HUES48 (cell line): ENCODE measurements at regions not wholly inside any gene's neighbourhood (a gene's known extent, or its start where the extent isn't known, plus 50 kb on each side); places are given as distances from the start of the nearest gene placed in this dataset.
"Not testable (repeated sequence)": the region's sequence is repeated elsewhere in the genome, so short reads cannot be mapped to it uniquely, and the experiment has no call there.

ENCODE experiments used
- H3K27ac ChIP-seq: one replicate; pipeline ENCODE4 v1.7.0; 2013; ENCODE audit warnings: low read depth, low read length, inconsistent platforms
- H3K27me3 ChIP-seq: 2 replicates; pipeline ENCODE4 v1.6.1; 2013; ENCODE audit warnings: mild to moderate bottlenecking, low read length; ENCODE audit not compliant: control insufficient read depth, insufficient read depth
- H3K36me3 ChIP-seq: 2 replicates; pipeline ENCODE4 v1.6.1; 2013; ENCODE audit warnings: low read length; ENCODE audit not compliant: control insufficient read depth, insufficient read depth
- H3K4me1 ChIP-seq: 2 replicates; pipeline ENCODE4 v1.6.1; 2013; ENCODE audit warnings: mild to moderate bottlenecking, low read length; ENCODE audit not compliant: control insufficient read depth, insufficient read depth
- H3K4me3 ChIP-seq: 2 replicates; pipeline ENCODE4 v1.5.1; 2013; ENCODE audit warnings: mild to moderate bottlenecking, low read depth, low read length
- H3K9ac ChIP-seq: 2 replicates; pipeline ENCODE4 v1.6.1; 2013; ENCODE audit warnings: mild to moderate bottlenecking, low read depth, low read length, moderate library complexity
- H3K9me3 ChIP-seq: 2 replicates; pipeline ENCODE4 v1.6.1; 2013; ENCODE audit warnings: low read length; ENCODE audit not compliant: control insufficient read depth, insufficient read depth

DNA sequence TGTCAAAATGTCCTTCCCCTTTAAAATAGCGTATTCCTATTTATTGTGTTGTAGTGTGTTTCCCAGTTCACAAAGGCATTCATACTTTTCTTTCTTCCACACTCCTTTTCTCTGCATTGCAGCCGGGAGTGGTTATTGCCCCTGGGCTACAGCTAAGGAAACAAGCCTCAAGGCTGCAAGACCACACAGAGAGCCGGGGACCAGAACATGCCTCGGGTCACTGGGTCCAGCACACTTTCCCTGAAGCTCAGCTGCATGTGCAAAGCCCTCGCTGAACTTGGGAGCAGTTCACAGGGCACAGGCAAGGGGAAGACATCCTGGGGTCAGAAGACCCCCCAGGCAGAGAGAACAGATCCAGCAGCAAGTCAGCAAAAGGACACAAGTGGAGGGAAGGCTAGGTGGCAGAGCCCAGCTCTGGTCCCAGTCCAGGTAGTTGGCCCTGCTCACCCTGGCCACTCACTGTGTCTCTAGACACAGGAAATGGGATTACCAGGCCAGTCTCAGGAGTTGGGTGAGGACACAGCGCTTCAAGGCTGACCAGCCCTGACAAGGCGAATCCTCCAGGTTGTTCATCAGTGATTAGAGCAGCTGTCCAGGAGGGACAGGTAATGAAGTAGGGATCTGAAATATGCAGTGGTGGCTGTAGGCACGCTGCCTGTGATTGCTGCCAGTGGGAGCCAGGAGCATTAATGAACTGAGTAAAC lies 118.2 kb downstream of the CD83 start:
- Histone ChIP-seq H3K9ac (no peak overlapping the region), H3K4me1 (no peaks in the 10 kb centered on the region), H3K9me3 (no peaks in the 10 kb centered on the region), H3K27ac (no peak overlapping the region), H3K36me3 (no peaks in the 10 kb centered on the region), H3K4me3 (no peak overlapping the region), H3K27me3 (no peaks in the 10 kb centered on the region)

DNA sequence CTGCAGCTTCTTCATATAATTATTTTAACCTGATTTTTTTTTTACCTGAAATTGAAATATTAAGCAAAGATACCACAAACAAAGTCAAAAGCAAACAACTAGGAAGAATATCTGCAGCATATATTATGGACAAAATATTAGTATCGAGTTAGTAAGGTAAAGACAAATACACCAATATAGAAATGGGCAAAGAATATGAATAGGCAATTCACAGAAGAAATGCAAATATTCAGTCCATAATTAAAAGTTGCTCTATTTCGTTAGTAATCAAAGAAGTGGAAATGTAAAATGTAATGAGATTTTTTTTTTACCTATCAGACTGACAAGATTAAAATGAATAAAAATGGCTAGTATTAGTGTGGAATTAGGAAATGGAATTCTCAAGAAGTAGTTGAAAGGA lies 121.5 kb downstream of the CD83 start:
- no peaks in the 10 kb centered on the region for H3K4me1 ChIP-seq
- no peak overlapping the region for H3K27ac ChIP-seq
- no peaks in the 10 kb centered on the region for H3K27me3 ChIP-seq

DNA sequence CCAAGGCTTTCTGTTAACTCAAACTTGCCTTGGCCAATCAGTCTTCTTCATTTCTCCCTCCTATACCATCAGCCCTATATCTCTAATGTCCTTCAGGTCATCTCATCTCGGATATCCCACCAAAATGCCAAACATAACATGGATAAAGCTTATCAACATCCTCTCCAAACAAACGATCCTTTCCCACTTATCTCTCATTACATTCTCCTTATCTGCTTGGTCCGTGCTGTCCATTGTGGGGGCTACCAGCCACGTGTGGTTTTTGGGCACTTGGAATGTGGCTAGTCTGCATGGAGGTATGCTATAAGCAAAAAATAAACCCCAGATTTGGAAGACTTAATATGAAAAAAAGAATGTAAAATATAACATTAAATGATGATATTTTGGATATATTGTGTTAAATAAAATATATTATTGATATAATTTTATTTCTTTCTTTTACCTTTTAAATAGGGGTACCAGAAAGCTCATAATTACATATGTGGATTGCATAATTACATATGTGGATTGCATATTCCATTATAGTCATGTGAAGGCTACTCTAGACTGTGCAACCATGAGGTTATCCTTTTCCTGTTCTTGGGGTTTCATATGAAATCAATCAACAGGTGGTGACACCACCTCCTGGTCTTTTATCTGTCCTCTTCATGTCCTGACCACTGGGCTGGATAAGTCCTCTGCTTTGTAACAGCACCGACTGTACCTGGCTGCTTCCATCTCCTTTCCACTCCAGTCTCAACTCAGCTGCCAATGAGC lies 123.0 kb downstream of the CD83 start:
- no peak overlapping the region for H3K27ac ChIP-seq
- H3K4me1 ChIP-seq, result no peaks in the 10 kb centered on the region
- H3K4me3 ChIP-seq, result no peak overlapping the region
- H3K9ac ChIP-seq, result no peak overlapping the region
- H3K9me3 ChIP-seq, result no peaks in the 10 kb centered on the region
- H3K27me3 ChIP-seq, result no peaks in the 10 kb centered on the region
- no peaks in the 10 kb centered on the region for H3K36me3 ChIP-seq

More for the DNA sequence above, 121.5 kb downstream of the CD83 start:
- no peak overlapping the region for H3K4me3 ChIP-seq
- no peak overlapping the region for H3K9ac ChIP-seq
- no peaks in the 10 kb centered on the region for H3K9me3 ChIP-seq
- H3K36me3 ChIP-seq, result no peaks in the 10 kb centered on the region

DNA sequence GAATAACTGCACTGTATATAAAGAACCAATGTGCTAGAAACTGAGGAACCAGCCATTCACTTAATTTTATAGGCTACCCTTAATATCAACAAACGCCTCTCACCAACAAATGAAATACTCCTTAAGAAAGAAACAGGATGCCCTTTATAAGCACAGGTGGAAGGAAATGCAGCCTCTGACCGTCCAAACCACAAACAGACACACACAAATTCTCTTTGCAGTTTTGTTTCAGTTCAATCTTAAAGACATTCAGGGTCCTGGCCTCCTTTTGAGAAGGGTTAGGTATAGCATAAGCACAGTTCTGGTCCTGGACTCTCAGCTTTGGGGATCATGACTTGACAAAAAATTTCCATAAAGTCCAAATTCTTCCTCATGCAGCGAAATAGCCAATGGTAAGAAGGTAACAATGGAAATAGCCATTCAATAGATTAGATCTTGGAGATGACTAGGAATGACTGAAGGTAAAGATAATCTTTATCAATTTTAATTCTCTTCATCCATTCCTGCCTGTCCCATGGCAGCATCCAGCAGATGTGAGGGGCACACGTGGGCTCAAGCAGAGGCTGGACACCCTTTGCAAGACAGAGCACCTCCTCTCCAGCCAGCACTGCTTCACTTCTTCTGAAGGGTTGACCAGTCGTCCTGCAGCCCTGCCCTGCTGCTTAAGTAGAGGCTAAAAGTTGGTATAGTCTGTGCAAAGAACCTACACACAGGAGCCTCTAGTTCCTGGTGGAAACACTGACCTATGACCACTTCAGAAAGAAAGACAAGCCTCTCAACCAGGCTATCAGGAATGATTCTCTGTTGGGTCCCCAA lies 123.9 kb downstream of the CD83 start:
- Histone ChIP-seq H3K36me3 (no peaks in the 10 kb centered on the region), H3K9me3 (no peaks in the 10 kb centered on the region), H3K4me3 (no peak overlapping the region), H3K27ac (no peak overlapping the region), H3K27me3 (no peaks in the 10 kb centered on the region), H3K9ac (no peak overlapping the region), H3K4me1 (peaks cover 5% of the 10 kb centered on the region; the same call in 1 of the 2 replicates)

DNA sequence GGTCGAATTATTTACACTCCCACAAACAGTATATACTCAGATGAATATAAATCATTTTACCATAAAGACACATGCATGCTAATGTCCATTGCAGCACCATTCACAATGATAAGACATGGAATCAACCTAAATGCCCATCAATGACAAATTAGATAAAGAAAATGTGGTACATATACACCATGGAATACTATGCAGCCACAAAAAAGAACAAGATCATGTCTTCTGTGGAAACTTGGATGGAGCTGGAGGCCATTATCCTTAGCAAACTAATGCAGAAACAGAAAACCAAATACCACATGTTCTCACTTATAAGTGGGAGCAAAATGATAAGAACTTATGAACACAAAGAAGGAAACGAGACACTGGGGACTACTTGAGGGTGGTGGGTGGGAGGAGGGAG lies 125.3 kb downstream of the CD83 start:
- not testable (repeated sequence) for H3K9ac ChIP-seq, H3K4me1 ChIP-seq, H3K27me3 ChIP-seq, H3K9me3 ChIP-seq, H3K27ac ChIP-seq, H3K36me3 ChIP-seq, H3K4me3 ChIP-seq

DNA sequence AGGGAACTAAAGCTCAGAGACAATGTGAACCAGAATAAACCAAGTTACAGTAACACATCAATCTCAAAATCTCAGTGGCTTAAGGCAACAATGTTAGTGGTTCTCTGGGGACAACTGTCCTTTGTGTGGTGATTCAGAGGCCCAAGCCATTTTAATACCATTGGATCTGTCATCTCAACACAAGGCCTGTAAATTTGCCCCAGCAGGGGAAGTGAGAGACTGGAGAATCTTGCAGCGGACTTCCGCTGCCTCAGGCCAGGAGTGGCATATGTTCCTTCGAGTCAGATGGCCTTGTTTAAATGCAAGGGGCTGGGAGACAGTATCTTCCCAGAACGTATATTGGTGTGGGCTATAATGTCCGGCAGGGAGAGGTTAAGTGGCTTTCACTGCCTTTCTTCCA lies 126.0 kb downstream of the CD83 start:
- Histone ChIP-seq H3K27me3 (no peaks in the 10 kb centered on the region), H3K4me1 (peaks cover 6% of the 10 kb centered on the region; the same call in 1 of the 2 replicates), H3K4me3 (no peak overlapping the region), H3K27ac (no peak overlapping the region), H3K9ac (no peak overlapping the region), H3K36me3 (no peaks in the 10 kb centered on the region), H3K9me3 (no peaks in the 10 kb centered on the region)

DNA sequence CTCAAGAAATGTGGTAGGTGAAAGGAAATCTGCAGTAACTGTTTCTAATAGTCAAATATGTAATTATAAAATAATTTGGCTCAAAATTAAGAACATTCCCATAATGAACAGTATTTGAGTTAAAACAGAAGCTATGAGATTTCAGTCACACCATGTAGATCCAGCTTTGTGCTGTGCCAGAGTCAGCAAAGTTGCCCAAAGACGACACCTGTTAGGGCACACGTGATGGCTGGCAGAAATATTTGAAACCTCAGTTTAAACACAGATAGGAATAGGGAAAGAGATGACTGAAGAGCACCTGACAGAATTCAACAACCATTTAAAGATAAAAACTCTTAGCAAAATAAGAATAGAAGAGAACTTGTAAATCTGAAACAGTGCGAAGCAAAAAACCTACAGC lies 129.3 kb downstream of the CD83 start:
- Histone ChIP-seq H3K4me1 (peaks cover 6% of the 10 kb centered on the region; the same call in 1 of the 2 replicates), H3K36me3 (no peaks in the 10 kb centered on the region), H3K4me3 (no peak overlapping the region), H3K9ac (no peak overlapping the region), H3K9me3 (no peaks in the 10 kb centered on the region), H3K27ac (no peak overlapping the region), H3K27me3 (no peaks in the 10 kb centered on the region)

DNA sequence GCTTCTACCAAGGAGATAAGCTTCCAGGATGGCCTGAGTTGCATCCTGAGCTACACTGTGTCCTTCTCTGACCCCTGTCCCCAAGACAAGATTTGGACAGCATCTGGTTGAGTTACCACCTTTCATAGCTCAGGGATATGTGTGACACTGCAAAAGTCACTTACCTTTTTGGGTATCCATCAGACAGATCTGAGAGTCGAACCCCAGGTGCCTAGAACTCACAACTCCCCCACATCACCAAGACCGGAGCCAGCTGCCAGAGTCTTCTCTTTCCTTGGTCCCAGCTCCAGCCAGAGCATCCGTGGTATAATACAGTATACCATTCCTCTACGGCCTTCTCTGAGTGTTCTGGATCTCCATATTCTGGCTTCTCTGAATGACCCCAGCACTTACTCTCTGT lies 133.0 kb downstream of the CD83 start:
- H3K4me3 ChIP-seq, result no peak overlapping the region
- H3K4me1 ChIP-seq, result peaks cover 6% of the 10 kb centered on the region; the same call in 1 of the 2 replicates
- no peaks in the 10 kb centered on the region for H3K9me3 ChIP-seq
- no peaks in the 10 kb centered on the region for H3K36me3 ChIP-seq
- H3K27ac ChIP-seq, result no peak overlapping the region
- H3K9ac ChIP-seq, result no peak overlapping the region
- no peaks in the 10 kb centered on the region for H3K27me3 ChIP-seq

DNA sequence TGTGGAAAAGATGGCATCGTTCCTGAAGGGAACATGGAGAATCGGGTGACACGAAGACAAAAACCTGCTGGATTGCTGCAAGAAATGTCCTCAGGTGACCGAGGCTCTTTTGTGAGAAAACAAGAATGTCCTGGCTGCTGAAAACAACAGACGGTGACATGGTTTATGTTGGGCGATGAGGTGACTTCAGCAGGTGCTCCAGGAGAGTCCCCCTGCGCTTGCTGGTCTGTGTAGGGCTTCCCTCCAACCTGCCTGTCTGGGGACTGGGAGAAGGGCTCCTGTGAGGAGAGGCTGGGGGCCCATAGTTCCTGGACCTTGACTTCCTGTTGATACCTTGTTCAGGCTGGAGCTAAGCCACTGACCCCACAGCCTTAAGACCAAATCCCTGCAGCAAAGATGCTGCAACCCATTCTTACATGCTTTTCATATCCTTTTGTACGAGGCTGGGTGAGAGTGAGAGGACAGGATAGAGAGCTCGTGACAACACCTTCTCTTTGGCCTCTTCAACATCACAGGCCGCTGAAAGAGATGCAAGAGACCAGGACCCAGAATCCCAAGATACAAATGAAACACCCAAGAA lies 134.8 kb downstream of the CD83 start:
- Histone ChIP-seq H3K27me3 (peaks cover 2% of the 10 kb centered on the region; the same call in 1 of the 2 replicates), H3K4me3 (no peak overlapping the region), H3K9ac (no peak overlapping the region), H3K27ac (no peak overlapping the region), H3K36me3 (no peaks in the 10 kb centered on the region), H3K4me1 (no peaks in the 10 kb centered on the region), H3K9me3 (no peaks in the 10 kb centered on the region)

DNA sequence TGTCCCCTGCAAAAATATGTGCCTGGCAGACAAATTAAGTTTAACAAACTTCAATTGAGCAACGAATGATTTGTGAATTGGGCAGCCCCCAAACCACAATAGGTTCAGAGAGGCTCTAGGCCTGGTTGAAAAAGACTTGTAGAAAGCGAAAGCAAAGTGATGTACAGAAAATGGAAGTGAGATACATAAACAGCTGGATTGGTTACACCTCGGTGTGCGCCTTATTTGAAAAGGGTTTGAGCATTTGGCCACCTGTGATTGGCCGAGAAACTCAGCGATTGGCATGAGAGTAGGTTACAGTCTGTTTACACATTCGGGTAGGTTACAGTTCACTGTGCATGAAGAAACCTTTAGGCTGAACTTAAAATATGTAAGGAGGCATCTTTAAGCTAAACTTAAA lies 136.9 kb downstream of the CD83 start:
- Histone ChIP-seq H3K27me3 (peaks cover 2% of the 10 kb centered on the region; the same call in 1 of the 2 replicates), H3K9ac (no peak overlapping the region), H3K4me1 (peaks cover 14% of the 10 kb centered on the region; the same call in 1 of the 2 replicates), H3K27ac (no peak overlapping the region), H3K9me3 (no peaks in the 10 kb centered on the region), H3K36me3 (no peaks in the 10 kb centered on the region), H3K4me3 (no peak overlapping the region)
